WTC11 (cell line): ENCODE measurements at regions not wholly inside any gene's neighbourhood (a gene's known extent, or its start where the extent isn't known, plus 50 kb on each side); places are given as distances from the start of the nearest gene placed in this dataset.

Experiments
- ATAC-seq: fragments of 200-7000 bp; cut with Tn5 transposase; 2 replicates; pipeline ENCODE4 v1.10.0; 2021; ENCODE audit warnings: mild to moderate bottlenecking, moderate library complexity
- CTCF ChIA-PET: fragments of 300-600 bp; sonication (Branson Sonifier 250); formaldehyde crosslinking; loops from one replicate; lab custom pipeline; 2021; ENCODE audit warnings: antibody characterized with exemption; lab: Charles Lee
- POLR2A ChIA-PET: fragments of 350-600 bp; sonication (Branson Sonifier 250); formaldehyde crosslinking; loops from one replicate; lab custom pipeline; 2021; ENCODE audit warnings: antibody characterized with exemption; lab: Charles Lee
- DNase-seq: peaks from one replicate; pipeline ENCODE4 v3.0.0; 2021; ENCODE audit warnings: low spot score
- H3K27ac Mint-ChIP-seq: 2 replicates; pipeline ENCODE4 v1.8.0; 2021; ENCODE audit warnings: mixed read lengths
- H3K27me3 Mint-ChIP-seq: 2 replicates; pipeline ENCODE4 v1.8.0; 2021; ENCODE audit warnings: low read depth, mild to moderate bottlenecking, moderate library complexity, mixed read lengths
- H3K36me3 Mint-ChIP-seq: 2 replicates; pipeline ENCODE4 v1.8.0; 2021; ENCODE audit warnings: mixed read lengths
- H3K4me1 Mint-ChIP-seq: 2 replicates; pipeline ENCODE4 v1.8.0; 2022; ENCODE audit warnings: mixed read lengths
- H3K4me3 Mint-ChIP-seq: 2 replicates; pipeline ENCODE4 v1.8.0; 2021; ENCODE audit warnings: mild to moderate bottlenecking, moderate library complexity, mixed read lengths
- H3K9me3 Mint-ChIP-seq: 2 replicates; pipeline ENCODE4 v1.8.0; 2021; ENCODE audit warnings: mixed read lengths
- CREB1 ChIP-seq: sonication (generic); formaldehyde crosslinking; IDR thresholded peaks from 2 replicates; pipeline ENCODE4 v1.8.0; 2023; ENCODE audit warnings: mild to moderate bottlenecking, missing genetic modification reagents
- CREM ChIP-seq: sonication (generic); formaldehyde crosslinking; IDR thresholded peaks from 2 replicates; pipeline ENCODE4 v1.8.1; 2022; ENCODE audit warnings: mild to moderate bottlenecking, missing genetic modification reagents, moderate library complexity
- ELF4 ChIP-seq: sonication (generic); formaldehyde crosslinking; IDR thresholded peaks from 2 replicates; pipeline ENCODE4 v1.8.1; 2022; ENCODE audit warnings: low read depth, mild to moderate bottlenecking, moderate library complexity, missing genetic modification reagents
- FOXJ3 ChIP-seq: sonication (generic); formaldehyde crosslinking; IDR thresholded peaks from 2 replicates; pipeline ENCODE4 v1.9.0; 2021; ENCODE audit warnings: missing genetic modification reagents, mild to moderate bottlenecking, borderline replicate concordance
- GABPB1 ChIP-seq: sonication (generic); formaldehyde crosslinking; IDR thresholded peaks from 2 replicates; pipeline ENCODE4 v1.8.1; 2023; ENCODE audit warnings: mild to moderate bottlenecking, missing genetic modification reagents
- IRF1 ChIP-seq: sonication (generic); formaldehyde crosslinking; IDR thresholded peaks from 2 replicates; pipeline ENCODE4 v1.8.0; 2023; ENCODE audit warnings: missing genetic modification reagents
- SOX15 ChIP-seq: fragments of 250-450 bp; sonication (Bioruptor Pico); IDR thresholded peaks from 2 replicates; pipeline ENCODE4 v1.9.0; 2021; ENCODE audit warnings: mild to moderate bottlenecking
- TP53 ChIP-seq: sonication (generic); formaldehyde crosslinking; IDR thresholded peaks from 2 replicates; pipeline ENCODE4 v1.8.1; 2023; ENCODE audit warnings: mild to moderate bottlenecking, missing genetic modification reagents
- ZNF121 ChIP-seq: sonication (generic); formaldehyde crosslinking; IDR thresholded peaks from 2 replicates; pipeline ENCODE4 v1.8.0; 2023; ENCODE audit warnings: missing genetic modification reagents
- ZNF416 ChIP-seq: fragments of 250-450 bp; sonication (Bioruptor Pico); IDR thresholded peaks from 2 replicates; pipeline ENCODE4 v1.9.0; 2021; ENCODE audit warnings: mild to moderate bottlenecking, inconsistent platforms
- ZNF512 ChIP-seq: sonication (generic); formaldehyde crosslinking; IDR thresholded peaks from 2 replicates; pipeline ENCODE4 v1.8.1; 2022; ENCODE audit warnings: missing genetic modification reagents, borderline replicate concordance
- ZNF671 ChIP-seq: fragments of 250-450 bp; sonication (Bioruptor Pico); IDR thresholded peaks from 2 replicates; pipeline ENCODE4 v1.8.0; 2021; ENCODE audit warnings: mild to moderate bottlenecking
- TF ChIP-seq, protein P1 (sequence below): sonication (generic); formaldehyde crosslinking; IDR thresholded peaks from 2 replicates; pipeline ENCODE4 v1.8.0; 2022; ENCODE audit warnings: mild to moderate bottlenecking, missing genetic modification reagents
- TF ChIP-seq, protein P2 (sequence below): sonication (generic); formaldehyde crosslinking; IDR thresholded peaks from 2 replicates; pipeline ENCODE4 v1.8.1; 2022; ENCODE audit warnings: low read depth, mild to moderate bottlenecking, moderate library complexity, missing genetic modification reagents, borderline replicate concordance
- TF ChIP-seq, protein P3 (sequence below): sonication (generic); formaldehyde crosslinking; IDR thresholded peaks from 2 replicates; pipeline ENCODE4 v1.8.1; 2023; ENCODE audit warnings: mild to moderate bottlenecking, missing genetic modification reagents, moderate library complexity
- TF ChIP-seq, protein P4 (sequence below): fragments of 250-450 bp; sonication (Bioruptor Pico); IDR thresholded peaks from 2 replicates; pipeline ENCODE4 v1.9.0; 2021; ENCODE audit warnings: moderate library complexity, mild to moderate bottlenecking, inconsistent platforms, borderline replicate concordance
- TF ChIP-seq, protein P5 (sequence below): sonication (generic); formaldehyde crosslinking; IDR thresholded peaks from 2 replicates; pipeline ENCODE4 v1.8.0; 2023; ENCODE audit warnings: mild to moderate bottlenecking, missing genetic modification reagents
- TF ChIP-seq, protein P6 (sequence below): sonication (generic); formaldehyde crosslinking; IDR thresholded peaks from 2 replicates; pipeline ENCODE4 v1.8.0; 2022; ENCODE audit warnings: mild to moderate bottlenecking, missing genetic modification reagents

DNA sequence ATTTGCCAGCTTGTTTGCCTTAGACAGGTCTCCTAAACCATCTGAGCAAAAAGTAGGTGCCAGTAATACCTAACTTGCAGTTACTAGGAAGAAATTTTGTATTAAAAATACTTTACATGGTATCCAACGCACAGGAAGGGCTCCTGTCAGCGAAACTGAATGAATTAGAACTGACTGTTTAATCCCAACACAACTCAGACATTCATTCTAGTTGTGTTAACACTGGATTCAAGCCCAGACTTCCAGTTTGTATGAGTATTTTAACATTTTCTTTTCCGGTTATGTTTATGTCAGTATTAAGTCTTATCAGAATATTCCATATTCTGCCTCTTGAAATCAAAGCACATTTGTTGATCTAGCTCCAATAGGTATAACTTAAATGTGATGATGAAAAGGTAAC is 82.0 kb upstream of the SOX2 start:
- Mint-ChIP-seq H3K9me3 (no peaks in the 10 kb centered on the region), H3K27me3 (no peaks in the 10 kb centered on the region), H3K36me3 (no peaks in the 10 kb centered on the region), H3K27ac (no peak overlapping the region), H3K4me1 (no peaks in the 10 kb centered on the region; the same call in 1 of the 2 replicates), H3K4me3 (no peak overlapping the region)
- ATAC-seq: no peak
- CTCF ChIA-PET: no interaction called here
- no peak for DNase-seq
- TF ChIP-seq ZNF512 (CRISPR knock-in tag) (no peak), TP53 (CRISPR knock-in tag) (no peak)
- POLR2A ChIA-PET: no interaction called here

GRCh38 chr3:181629029-181629428 is 82.7 kb upstream of the SOX2 start:
- Mint-ChIP-seq H3K36me3 (no peaks in the 10 kb centered on the region), H3K4me3 (no peak overlapping the region), H3K9me3 (no peaks in the 10 kb centered on the region), H3K27ac (no peak overlapping the region), H3K27me3 (no peaks in the 10 kb centered on the region), H3K4me1 (peaks cover 4% of the 10 kb centered on the region)
- CTCF ChIA-PET: no interaction called here
- DNase-seq (no peak), ATAC-seq (no peak)
- TF ChIP-seq, protein P1, sequence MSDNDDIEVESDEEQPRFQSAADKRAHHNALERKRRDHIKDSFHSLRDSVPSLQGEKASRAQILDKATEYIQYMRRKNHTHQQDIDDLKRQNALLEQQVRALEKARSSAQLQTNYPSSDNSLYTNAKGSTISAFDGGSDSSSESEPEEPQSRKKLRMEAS (CRISPR knock-in tag): no peak
- no peak for TF ChIP-seq IRF1
- TF ChIP-seq CREB1 (CRISPR knock-in tag): no peak
- TF ChIP-seq FOXJ3 (CRISPR knock-in tag): no peak
- TF ChIP-seq, protein P2, sequence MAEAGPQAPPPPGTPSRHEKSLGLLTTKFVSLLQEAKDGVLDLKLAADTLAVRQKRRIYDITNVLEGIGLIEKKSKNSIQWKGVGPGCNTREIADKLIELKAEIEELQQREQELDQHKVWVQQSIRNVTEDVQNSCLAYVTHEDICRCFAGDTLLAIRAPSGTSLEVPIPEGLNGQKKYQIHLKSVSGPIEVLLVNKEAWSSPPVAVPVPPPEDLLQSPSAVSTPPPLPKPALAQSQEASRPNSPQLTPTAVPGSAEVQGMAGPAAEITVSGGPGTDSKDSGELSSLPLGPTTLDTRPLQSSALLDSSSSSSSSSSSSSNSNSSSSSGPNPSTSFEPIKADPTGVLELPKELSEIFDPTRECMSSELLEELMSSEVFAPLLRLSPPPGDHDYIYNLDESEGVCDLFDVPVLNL: no peak
- TF ChIP-seq, protein P3, sequence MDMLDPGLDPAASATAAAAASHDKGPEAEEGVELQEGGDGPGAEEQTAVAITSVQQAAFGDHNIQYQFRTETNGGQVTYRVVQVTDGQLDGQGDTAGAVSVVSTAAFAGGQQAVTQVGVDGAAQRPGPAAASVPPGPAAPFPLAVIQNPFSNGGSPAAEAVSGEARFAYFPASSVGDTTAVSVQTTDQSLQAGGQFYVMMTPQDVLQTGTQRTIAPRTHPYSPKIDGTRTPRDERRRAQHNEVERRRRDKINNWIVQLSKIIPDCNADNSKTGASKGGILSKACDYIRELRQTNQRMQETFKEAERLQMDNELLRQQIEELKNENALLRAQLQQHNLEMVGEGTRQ: no peak
- TF ChIP-seq ZNF416 (CRISPR knock-in tag): no peak
- no peak for TF ChIP-seq GABPB1 (CRISPR knock-in tag)
- TF ChIP-seq ELF4 (CRISPR knock-in tag): no peak
- no peak for TF ChIP-seq SOX15
- TF ChIP-seq, protein P4, sequence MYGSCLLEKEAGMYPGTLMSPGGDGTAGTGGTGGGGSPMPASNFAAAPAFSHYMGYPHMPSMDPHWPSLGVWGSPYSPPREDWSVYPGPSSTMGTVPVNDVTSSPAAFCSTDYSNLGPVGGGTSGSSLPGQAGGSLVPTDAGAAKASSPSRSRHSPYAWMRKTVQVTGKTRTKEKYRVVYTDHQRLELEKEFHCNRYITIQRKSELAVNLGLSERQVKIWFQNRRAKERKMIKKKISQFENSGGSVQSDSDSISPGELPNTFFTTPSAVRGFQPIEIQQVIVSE (CRISPR knock-in tag): no peak
- TF ChIP-seq ZNF121 (CRISPR knock-in tag): no peak
- TF ChIP-seq, protein P5, sequence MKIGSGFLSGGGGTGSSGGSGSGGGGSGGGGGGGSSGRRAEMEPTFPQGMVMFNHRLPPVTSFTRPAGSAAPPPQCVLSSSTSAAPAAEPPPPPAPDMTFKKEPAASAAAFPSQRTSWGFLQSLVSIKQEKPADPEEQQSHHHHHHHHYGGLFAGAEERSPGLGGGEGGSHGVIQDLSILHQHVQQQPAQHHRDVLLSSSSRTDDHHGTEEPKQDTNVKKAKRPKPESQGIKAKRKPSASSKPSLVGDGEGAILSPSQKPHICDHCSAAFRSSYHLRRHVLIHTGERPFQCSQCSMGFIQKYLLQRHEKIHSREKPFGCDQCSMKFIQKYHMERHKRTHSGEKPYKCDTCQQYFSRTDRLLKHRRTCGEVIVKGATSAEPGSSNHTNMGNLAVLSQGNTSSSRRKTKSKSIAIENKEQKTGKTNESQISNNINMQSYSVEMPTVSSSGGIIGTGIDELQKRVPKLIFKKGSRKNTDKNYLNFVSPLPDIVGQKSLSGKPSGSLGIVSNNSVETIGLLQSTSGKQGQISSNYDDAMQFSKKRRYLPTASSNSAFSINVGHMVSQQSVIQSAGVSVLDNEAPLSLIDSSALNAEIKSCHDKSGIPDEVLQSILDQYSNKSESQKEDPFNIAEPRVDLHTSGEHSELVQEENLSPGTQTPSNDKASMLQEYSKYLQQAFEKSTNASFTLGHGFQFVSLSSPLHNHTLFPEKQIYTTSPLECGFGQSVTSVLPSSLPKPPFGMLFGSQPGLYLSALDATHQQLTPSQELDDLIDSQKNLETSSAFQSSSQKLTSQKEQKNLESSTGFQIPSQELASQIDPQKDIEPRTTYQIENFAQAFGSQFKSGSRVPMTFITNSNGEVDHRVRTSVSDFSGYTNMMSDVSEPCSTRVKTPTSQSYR (CRISPR knock-in tag): no peak
- TF ChIP-seq, protein P6, sequence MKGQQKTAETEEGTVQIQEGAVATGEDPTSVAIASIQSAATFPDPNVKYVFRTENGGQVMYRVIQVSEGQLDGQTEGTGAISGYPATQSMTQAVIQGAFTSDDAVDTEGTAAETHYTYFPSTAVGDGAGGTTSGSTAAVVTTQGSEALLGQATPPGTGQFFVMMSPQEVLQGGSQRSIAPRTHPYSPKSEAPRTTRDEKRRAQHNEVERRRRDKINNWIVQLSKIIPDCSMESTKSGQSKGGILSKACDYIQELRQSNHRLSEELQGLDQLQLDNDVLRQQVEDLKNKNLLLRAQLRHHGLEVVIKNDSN (CRISPR knock-in tag): no peak
- TF ChIP-seq ZNF671 (CRISPR knock-in tag): no peak
- no peak for TF ChIP-seq CREM (CRISPR knock-in tag)
- POLR2A ChIA-PET: interaction anchor here (0.5 kb wide), 1 partner anchor 310 kb away, joined by 3 read pairs; no protein-coding TSS in a partner anchor
